ENCODE measurements at regions not wholly inside any gene's neighbourhood (a gene's known extent, or its start where the extent isn't known, plus 50 kb on each side); places are given as distances from the start of the nearest gene placed in this dataset.

- Histone ChIP-seq H3K4me3 (no peak overlapping the region), H3K27ac (no peak overlapping the region), H3K27me3 (no peaks in the 10 kb centered on the region), H3K36me3 (no peaks in the 10 kb centered on the region), H3K9me3 (no peaks in the 10 kb centered on the region), H3K4me1 (no peaks in the 10 kb centered on the region)
- intact Hi-C loops (cut with DNase I; ENCODE audit: low total_unique reads) = loop anchor here (10.0 kb wide), 1 partner anchor 120 kb away; no protein-coding TSS in a partner anchor
- no peak for DNase-seq (ENCODE audit: low spot score in 2 of 2)
- TF ChIP-seq POLR2AphosphoS5 (IDR thresholded peaks at IDR 0.05) (no peak), CTCF (IDR thresholded peaks at IDR 0.05) (no peak), POLR2A (IDR thresholded peaks at IDR 0.05) (no peak)
Observed at GRCh38 chr5:111975133-111975532, 218.1 kb upstream of the NREP start.

- H3K27ac ChIP-seq = no peak overlapping the region
Observed at GRCh38 chr5:111973961-111974360, 217.0 kb upstream of the NREP start.

GRCh38 chr5:111972548-111972947 lies 215.6 kb upstream of the NREP start:
- intact Hi-C loops (cut with DNase I; ENCODE audit: low total_unique reads) = loop anchor here (10.0 kb wide), 1 partner anchor 118 kb away; no protein-coding TSS in a partner anchor
- Histone ChIP-seq H3K27me3 (no peaks in the 10 kb centered on the region), H3K36me3 (no peaks in the 10 kb centered on the region), H3K9me3 (no peaks in the 10 kb centered on the region), H3K27ac (no peak overlapping the region), H3K4me3 (no peak overlapping the region), H3K4me1 (no peaks in the 10 kb centered on the region)
- no peak for DNase-seq (ENCODE audit: low spot score in 2 of 2)
- TF ChIP-seq POLR2AphosphoS5 (IDR thresholded peaks at IDR 0.05) = no peak
- TF ChIP-seq POLR2A (IDR thresholded peaks at IDR 0.05) = no peak
- no peak for TF ChIP-seq CTCF (IDR thresholded peaks at IDR 0.05)

More at GRCh38 chr5:111973961-111974360, 217.0 kb upstream of the NREP start:
- no peak overlapping the region for H3K4me3 ChIP-seq
- H3K27me3 ChIP-seq = no peaks in the 10 kb centered on the region
- no peak for DNase-seq (ENCODE audit: low spot score in 2 of 2)
- H3K4me1 ChIP-seq = no peaks in the 10 kb centered on the region
- intact Hi-C loops (cut with DNase I; ENCODE audit: low total_unique reads) = loop anchor here (10.0 kb wide), 1 partner anchor 119 kb away; no protein-coding TSS in a partner anchor
- H3K9me3 ChIP-seq = no peaks in the 10 kb centered on the region
- TF ChIP-seq POLR2AphosphoS5 (IDR thresholded peaks at IDR 0.05) (no peak), CTCF (IDR thresholded peaks at IDR 0.05) (no peak)
- no peaks in the 10 kb centered on the region for H3K36me3 ChIP-seq

GRCh38 chr5:111972080-111972479 lies 215.1 kb upstream of the NREP start:
- intact Hi-C loops (cut with DNase I; ENCODE audit: low total_unique reads) = loop anchor here (10.0 kb wide), 1 partner anchor 117 kb away; no protein-coding TSS in a partner anchor
- Histone ChIP-seq H3K4me1 (no peaks in the 10 kb centered on the region), H3K36me3 (no peaks in the 10 kb centered on the region), H3K27ac (no peak overlapping the region), H3K9me3 (no peaks in the 10 kb centered on the region), H3K4me3 (no peak overlapping the region), H3K27me3 (no peaks in the 10 kb centered on the region)
- no peak for DNase-seq (ENCODE audit: low spot score in 2 of 2)
- no peak for TF ChIP-seq CTCF (IDR thresholded peaks at IDR 0.05)

GRCh38 chr5:111968459-111968858 lies 211.5 kb upstream of the NREP start:
- Histone ChIP-seq H3K9me3 (no peaks in the 10 kb centered on the region), H3K4me1 (no peaks in the 10 kb centered on the region), H3K27ac (no peak overlapping the region), H3K4me3 (no peak overlapping the region), H3K36me3 (no peaks in the 10 kb centered on the region), H3K27me3 (no peaks in the 10 kb centered on the region)
- TF ChIP-seq POLR2AphosphoS5 (IDR thresholded peaks at IDR 0.05) = no peak
- TF ChIP-seq CTCF (IDR thresholded peaks at IDR 0.05) = no peak
- no peak for TF ChIP-seq POLR2A (IDR thresholded peaks at IDR 0.05)
- DNase-seq (ENCODE audit: low spot score in 2 of 2) = no peak
- intact Hi-C loops (cut with DNase I; ENCODE audit: low total_unique reads) = no loop called here
